Heart left ventricle (tissue), 16 donors: ENCODE measurements at regions not wholly inside any gene's neighbourhood (a gene's known extent, or its start where the extent isn't known, plus 50 kb on each side); places are given as distances from the start of the nearest gene placed in this dataset.
A peak's percentile ranks its signal among the peaks of the same experiment; 100 is the strongest.

Experiments
- ATAC-seq, 4 donors: fragments of 200-7000 bp; cut with Tn5 transposase; one replicate each; pipeline ENCODE4 v1.9.1; 2020 to 2022; ENCODE audit warnings: moderate library complexity in 4 of 4, mild to moderate bottlenecking in 3 of 4, moderate number of reproducible peaks in 1 of 4
- DNase-seq, 5 donors: peaks; one replicate each; pipeline ENCODE4 v3.0.0-alpha.2; 2020
- H3K27ac ChIP-seq, 12 donors: fragments of 200-600 bp; sonication (generic) in 4 of 12; one replicate each; pipeline versions ENCODE4 v1.5.0 to v1.8.0; 2016 to 2022; ENCODE audit warnings: mild to moderate bottlenecking in 2 of 12
- H3K27me3 ChIP-seq, 9 donors: fragments of 200-600 bp; sonication (generic) in 2 of 9; one replicate each; pipeline versions ENCODE4 v1.5.1 to v1.8.0; 2016 to 2022; ENCODE audit warnings: mild to moderate bottlenecking in 3 of 9
- H3K36me3 ChIP-seq, 9 donors: fragments of 200-600 bp; sonication (generic) in 2 of 9; one replicate each; pipeline versions ENCODE4 v1.5.0 to v1.8.0; 2018 to 2022; ENCODE audit warnings: mild to moderate bottlenecking in 2 of 9
- H3K4me1 ChIP-seq, 12 donors: fragments of 200-600 bp; sonication (generic) in 4 of 12; one replicate each; pipeline versions ENCODE4 v1.5.0 to v1.8.0; 2016 to 2022; ENCODE audit warnings: mild to moderate bottlenecking in 3 of 12
- H3K4me3 ChIP-seq, 12 donors: fragments of 200-600 bp; sonication (generic) in 4 of 12; one replicate each; pipeline versions ENCODE4 v1.5.0 to v1.8.0; 2017 to 2022; ENCODE audit warnings: mild to moderate bottlenecking in 9 of 12, moderate library complexity in 4 of 12
- H3K9me3 ChIP-seq, 12 donors: fragments of 200-600 bp; sonication (generic) in 4 of 12; one replicate each; pipeline versions ENCODE4 v1.5.0 to v1.8.0; 2016 to 2022; ENCODE audit warnings: mild to moderate bottlenecking in 1 of 12
- POLR2A ChIP-seq, 2 donors: fragments of 450-650 bp; IDR thresholded peaks; one replicate each; pipeline ENCODE4 v1.6.1; 2017; ENCODE audit warnings: antibody characterized with exemption in 2 of 2, mild to moderate bottlenecking in 2 of 2, moderate library complexity in 2 of 2
- WGBS, 4 donors: extraction: QIAGEN DNeasy Blood & Tissue Kit in 2 of 4; methylation state at CpG; one replicate each; pipeline versions ENCODE4 v1.1.5 to v1.1.7; 2013 to 2018; 5-methylcytosine and 5-hydroxymethylcytosine counted together
- intact Hi-C, 10 donors: fragments of 100-400 bp; cut with DNase I; formaldehyde crosslinking; loops; one replicate each; pipeline versions ENCODE4 v1.11.1 to v1.14.2; 2022
- TF ChIP-seq, protein P1 (sequence below), 12 donors: fragments of 200-600 bp; sonication (generic) in 4 of 12; IDR thresholded peaks; one replicate each; pipeline versions ENCODE4 v1.5.0 to v1.8.0; 2018 to 2022; ENCODE audit warnings: antibody characterized with exemption in 12 of 12, mild to moderate bottlenecking in 5 of 12
- donor health status: ischemic (EF 13 %, LVEDD 7.1; RV severe dilation, severe dysfunction).
- donor health status: healthy with polysubstance abuse.
- donor health status: DM: no; HTN: yes; CAD: no.
- donor health status: DM: no; HTN: no; CAD: no.
- donor health status: ischemic (EF 25% LVEDD 6.9; RV normal size, moderate dysfunction).
- donor health status: ischemic (EF 25% LVEDD 5.7; RV mildly dilated, moderate dysfunction).
- donor health status: healthy.
- donor health status: DM: yes; HTN: yes; CAD: no.
- donor health status: ischemic (EF 35%, LVEDD 5.7; RV mildly dilated, moderate dysfunction).
- donor health status: nonischemic (EF 11% LVEDD 7.7; RV severe dilation, severe dysfunction).
- donor health status: DM: yes; HTN: yes; CAD: no.
- donor health status: PGD.
- donor health status: ischemic (EF 29% LVEDD 5.4; RV normal size, mild dysfunction).
- donor health status: nonischemic (EF 23%, LVEDD 6.1; RV moderate dilation, normal function).

DNA sequence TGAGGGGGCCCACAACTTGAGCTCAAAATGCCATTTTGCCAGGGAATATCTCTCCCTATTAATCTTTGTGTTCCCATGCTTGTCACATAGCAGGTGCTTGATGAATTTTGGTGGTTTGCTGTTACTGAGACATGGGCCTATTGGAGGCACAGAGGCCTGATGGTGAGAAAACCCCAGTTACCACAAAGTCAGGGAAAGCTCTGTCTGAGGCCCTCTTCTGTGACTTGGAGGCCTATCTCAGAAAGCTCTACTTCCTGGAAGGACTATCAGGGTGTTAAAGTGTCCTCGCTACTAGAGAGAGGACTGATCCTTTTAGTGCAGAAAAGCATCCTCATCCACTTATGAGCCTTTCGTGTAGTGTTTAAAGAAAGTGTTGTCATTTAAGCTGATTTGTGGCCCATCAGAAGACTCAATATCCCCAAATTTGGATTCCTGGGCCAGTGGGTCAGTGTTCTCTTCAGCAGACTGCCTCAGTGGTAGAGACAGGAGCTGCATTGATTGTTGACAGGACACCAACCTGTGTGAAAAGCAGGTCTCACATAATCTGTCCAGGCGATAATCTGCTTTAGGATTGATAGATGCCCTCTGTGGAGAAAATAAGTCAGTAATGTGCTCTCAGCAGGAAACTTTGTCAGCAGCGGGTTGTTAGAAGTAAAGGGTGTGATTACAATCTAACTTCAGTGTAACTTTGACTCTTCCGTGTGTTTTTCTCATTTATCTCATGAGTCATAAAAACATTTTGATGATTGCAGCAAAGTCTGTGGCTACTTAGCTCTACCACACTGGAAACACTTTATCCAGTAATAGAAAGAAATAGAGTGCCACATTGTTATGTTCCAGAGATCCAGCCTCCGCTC is 121.0 kb downstream of the AKAP11 start:
- WGBS, 4 donors = 74 to 79% (median 77%) methylated on average over 6 of the region's 6 CpGs
- Histone ChIP-seq H3K36me3 (no peaks in the 10 kb centered on the region), H3K9me3 (no peaks in the 10 kb centered on the region), H3K27me3 (peaks cover 0 to 7% (median 0%) of the 10 kb centered on the region in 9 donors), H3K4me1 (peaks cover 0 to 23% (median 0%) of the 10 kb centered on the region in 12 donors), H3K4me3 (no peak overlapping the region), H3K27ac (peak overlapping the region in 1 of 12 donors; percentile 76)
- ATAC-seq (no peak), DNase-seq (no peak)
- intact Hi-C loops = no loop called here
- TF ChIP-seq, protein P1, sequence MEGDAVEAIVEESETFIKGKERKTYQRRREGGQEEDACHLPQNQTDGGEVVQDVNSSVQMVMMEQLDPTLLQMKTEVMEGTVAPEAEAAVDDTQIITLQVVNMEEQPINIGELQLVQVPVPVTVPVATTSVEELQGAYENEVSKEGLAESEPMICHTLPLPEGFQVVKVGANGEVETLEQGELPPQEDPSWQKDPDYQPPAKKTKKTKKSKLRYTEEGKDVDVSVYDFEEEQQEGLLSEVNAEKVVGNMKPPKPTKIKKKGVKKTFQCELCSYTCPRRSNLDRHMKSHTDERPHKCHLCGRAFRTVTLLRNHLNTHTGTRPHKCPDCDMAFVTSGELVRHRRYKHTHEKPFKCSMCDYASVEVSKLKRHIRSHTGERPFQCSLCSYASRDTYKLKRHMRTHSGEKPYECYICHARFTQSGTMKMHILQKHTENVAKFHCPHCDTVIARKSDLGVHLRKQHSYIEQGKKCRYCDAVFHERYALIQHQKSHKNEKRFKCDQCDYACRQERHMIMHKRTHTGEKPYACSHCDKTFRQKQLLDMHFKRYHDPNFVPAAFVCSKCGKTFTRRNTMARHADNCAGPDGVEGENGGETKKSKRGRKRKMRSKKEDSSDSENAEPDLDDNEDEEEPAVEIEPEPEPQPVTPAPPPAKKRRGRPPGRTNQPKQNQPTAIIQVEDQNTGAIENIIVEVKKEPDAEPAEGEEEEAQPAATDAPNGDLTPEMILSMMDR (IDR thresholded peaks at IDR 0.05) = no peak
- TF ChIP-seq POLR2A (IDR thresholded peaks at IDR 0.05) = no peak

DNA sequence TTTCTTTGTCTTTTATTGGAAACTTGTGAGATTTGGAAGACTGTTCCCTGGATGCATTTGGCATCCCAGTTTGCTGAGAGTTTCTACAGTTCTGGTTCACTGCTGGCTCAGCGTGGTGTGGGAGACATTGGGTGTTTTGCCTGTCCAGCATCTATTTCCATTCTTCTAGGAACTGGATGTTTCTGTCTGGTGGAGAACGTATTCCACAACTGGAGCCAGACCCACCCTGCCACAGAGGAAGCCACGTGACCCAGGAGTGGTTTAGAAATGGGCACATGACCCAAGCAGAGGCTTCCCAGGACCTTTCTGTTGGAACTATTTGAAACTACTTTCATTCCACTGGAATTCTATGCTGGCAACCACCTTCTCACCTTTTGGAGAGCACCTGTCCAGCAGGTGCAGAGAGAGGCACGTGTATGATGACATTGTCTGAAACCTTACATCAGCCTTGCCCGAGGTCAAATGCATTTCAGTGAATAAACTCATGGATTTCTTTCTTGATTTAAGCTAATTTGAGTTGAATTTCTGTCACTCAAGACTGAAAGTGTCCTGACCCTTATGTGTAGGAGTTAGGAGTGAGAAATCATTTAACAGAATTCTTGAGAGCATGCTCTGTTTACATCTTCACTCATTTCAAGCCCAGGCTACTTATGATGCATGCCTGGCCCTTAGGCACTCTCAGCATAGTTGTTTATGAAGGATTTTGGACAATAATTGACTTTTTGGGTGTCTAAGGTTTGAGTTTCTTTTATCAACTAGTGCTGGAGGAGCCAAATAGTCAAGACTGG is 121.8 kb downstream of the AKAP11 start:
- TF ChIP-seq, protein P1 (IDR thresholded peaks at IDR 0.05) = no peak
- TF ChIP-seq POLR2A (IDR thresholded peaks at IDR 0.05) = no peak
- ATAC-seq = no peak
- Histone ChIP-seq H3K4me3 (no peak overlapping the region), H3K9me3 (no peaks in the 10 kb centered on the region), H3K4me1 (peaks cover 0 to 23% (median 0%) of the 10 kb centered on the region in 12 donors), H3K27ac (peak overlapping the region in 1 of 12 donors; percentile 72), H3K27me3 (peaks cover 0 to 7% (median 0%) of the 10 kb centered on the region in 9 donors), H3K36me3 (no peaks in the 10 kb centered on the region)
- intact Hi-C loops = no loop called here
- 66 to 87% (median 81%) methylated on average over 5 of the region's 5 CpGs for WGBS, 4 donors
- peak in 1 of 5 donors; percentile 39 for DNase-seq

DNA sequence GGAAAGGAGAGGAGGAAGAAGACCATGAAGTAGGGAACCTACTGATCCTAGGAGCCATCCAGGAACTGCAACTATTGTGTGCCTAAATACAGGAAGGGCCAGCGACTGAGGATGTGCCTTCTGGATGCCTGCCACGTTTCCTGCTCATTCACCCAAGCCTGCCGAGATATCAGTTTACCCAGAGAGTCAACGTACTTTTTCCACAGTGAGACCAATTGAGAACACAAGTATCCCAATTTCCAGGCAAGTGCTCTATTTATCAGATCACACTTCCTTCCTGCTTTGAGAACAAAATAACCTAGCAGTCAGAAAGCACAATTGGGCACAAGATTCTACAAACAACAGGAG is 122.4 kb downstream of the AKAP11 start:
- H3K9me3 ChIP-seq = no peaks in the 10 kb centered on the region
- 41 to 54% (median 47%) methylated on average over 4 of the region's 4 CpGs for WGBS, 4 donors
- no peak for ATAC-seq
- H3K27ac ChIP-seq = peak overlapping the region in 1 of 12 donors; percentile 72
- H3K4me3 ChIP-seq = no peak overlapping the region
- no peaks in the 10 kb centered on the region for H3K36me3 ChIP-seq
- intact Hi-C loops = no loop called here
- peaks cover 0 to 7% (median 0%) of the 10 kb centered on the region in 9 donors for H3K27me3 ChIP-seq
- H3K4me1 ChIP-seq = peaks cover 0 to 23% (median 0%) of the 10 kb centered on the region in 12 donors
- TF ChIP-seq, protein P1 (IDR thresholded peaks at IDR 0.05) = no peak
- no peak for TF ChIP-seq POLR2A (IDR thresholded peaks at IDR 0.05)
- no peak for DNase-seq

DNA sequence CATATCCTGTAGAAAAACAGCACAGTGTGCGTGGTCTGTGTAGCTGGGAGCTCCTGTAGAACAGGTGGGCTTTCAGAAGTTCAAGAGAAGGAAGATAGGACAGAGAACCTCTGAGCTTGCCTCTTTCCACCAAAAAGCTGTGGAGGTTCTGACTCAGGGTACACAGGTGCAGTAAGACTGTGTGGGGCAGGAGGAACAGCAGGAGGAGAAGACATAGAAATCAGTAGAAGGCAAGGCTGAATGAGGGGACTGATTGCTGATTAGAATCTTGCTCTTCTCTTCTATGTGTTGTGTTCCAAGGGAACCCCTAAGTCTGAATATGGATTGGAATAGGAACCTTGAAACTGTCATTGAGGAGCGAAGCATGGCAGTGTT is 122.7 kb downstream of the AKAP11 start:
- H3K27me3 ChIP-seq = peaks cover 0 to 7% (median 0%) of the 10 kb centered on the region in 9 donors
- no peak for TF ChIP-seq POLR2A (IDR thresholded peaks at IDR 0.05)
- TF ChIP-seq, protein P1 (IDR thresholded peaks at IDR 0.05) = no peak

More for the DNA sequence above, 122.7 kb downstream of the AKAP11 start:
- Histone ChIP-seq H3K36me3 (no peaks in the 10 kb centered on the region), H3K27ac (peak overlapping the region in 1 of 12 donors; percentile 72), H3K4me3 (no peak overlapping the region), H3K4me1 (peaks cover 0 to 23% (median 0%) of the 10 kb centered on the region in 12 donors), H3K9me3 (no peaks in the 10 kb centered on the region)
- WGBS, 4 donors = 38 to 79% (median 77%) methylated on average over 2 of the region's 2 CpGs
- intact Hi-C loops = no loop called here
- DNase-seq = no peak
- no peak for ATAC-seq
